RWPE2 (cell line): ENCODE measurements at regions not wholly inside any gene's neighbourhood (a gene's known extent, or its start where the extent isn't known, plus 50 kb on each side); places are given as distances from the start of the nearest gene placed in this dataset.

Source experiments
- ATAC-seq: fragments of 200-7000 bp; cut with Tn5 transposase; 3 replicates; pipeline ENCODE4 v1.9.1; 2021; ENCODE audit warnings: low read depth
- DNase-seq: peaks from one replicate; pipeline ENCODE4 v3.0.0-alpha.2; 2020; ENCODE audit warnings: low spot score
- H3K27ac ChIP-seq: fragments of 450-650 bp; 2 replicates; pipeline ENCODE4 v1.5.1; 2017; ENCODE audit warnings: mild to moderate bottlenecking; ENCODE audit not compliant: poor library complexity, severe bottlenecking
- H3K27me3 ChIP-seq: fragments of 250-450 bp; sonication (Bioruptor Pico); 2 replicates; pipeline ENCODE4 v1.5.1; 2021; ENCODE audit warnings: mild to moderate bottlenecking, moderate library complexity; ENCODE audit not compliant: insufficient read depth, poor library complexity, severe bottlenecking
- H3K36me3 ChIP-seq: fragments of 250-450 bp; sonication (Bioruptor Pico); 2 replicates; pipeline ENCODE4 v1.5.1; 2020; ENCODE audit warnings: low read depth, mild to moderate bottlenecking, moderate library complexity
- H3K4me1 ChIP-seq: fragments of 250-450 bp; sonication (Bioruptor Pico); 2 replicates; pipeline ENCODE4 v1.5.1; 2021; ENCODE audit warnings: mild to moderate bottlenecking, moderate library complexity; ENCODE audit not compliant: insufficient read depth, poor library complexity, severe bottlenecking
- H3K4me3 ChIP-seq: fragments of 250-450 bp; sonication (Bioruptor Pico); 2 replicates; pipeline ENCODE4 v1.5.1; 2021; ENCODE audit warnings: mild to moderate bottlenecking, moderate library complexity; ENCODE audit not compliant: severe bottlenecking
- H3K9me3 ChIP-seq: fragments of 250-450 bp; sonication (Bioruptor Pico); 2 replicates; pipeline ENCODE4 v1.5.1; 2021; ENCODE audit warnings: mild to moderate bottlenecking, moderate library complexity; ENCODE audit not compliant: severe bottlenecking
- TF ChIP-seq, protein P1 (sequence below): fragments of 450-650 bp; IDR thresholded peaks from one replicate; pipeline ENCODE4 v1.5.1; 2017; ENCODE audit warnings: mild to moderate bottlenecking, moderate library complexity; ENCODE audit not compliant: poor library complexity, severe bottlenecking

DNA sequence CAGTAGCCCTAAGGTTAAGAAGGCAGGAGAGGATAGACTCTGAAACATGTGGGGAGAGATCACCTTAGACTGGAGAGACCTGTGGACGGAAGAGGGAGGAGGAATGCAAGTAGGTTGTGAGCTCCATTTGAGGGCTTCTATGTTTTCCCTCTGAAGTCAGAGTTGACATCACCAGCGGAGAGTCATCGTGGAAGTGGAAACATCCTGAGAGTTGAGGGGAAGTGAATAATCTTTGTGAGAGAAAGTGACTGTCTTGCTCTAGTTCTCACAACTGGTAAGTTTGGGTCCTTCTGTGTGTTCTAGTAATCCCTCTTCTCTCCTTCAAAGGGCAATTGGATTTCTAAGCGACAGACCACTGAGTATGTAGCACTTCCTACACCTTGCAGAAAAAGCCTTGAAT, 103.6 kb upstream of the CCND2 start:
- Histone ChIP-seq H3K4me3 (no peak overlapping the region), H3K27me3 (no peaks in the 10 kb centered on the region), H3K27ac (no peak overlapping the region), H3K36me3 (no peaks in the 10 kb centered on the region), H3K9me3 (no peaks in the 10 kb centered on the region), H3K4me1 (peaks cover 3% of the 10 kb centered on the region)
- no peak for ATAC-seq
- TF ChIP-seq, protein P1, sequence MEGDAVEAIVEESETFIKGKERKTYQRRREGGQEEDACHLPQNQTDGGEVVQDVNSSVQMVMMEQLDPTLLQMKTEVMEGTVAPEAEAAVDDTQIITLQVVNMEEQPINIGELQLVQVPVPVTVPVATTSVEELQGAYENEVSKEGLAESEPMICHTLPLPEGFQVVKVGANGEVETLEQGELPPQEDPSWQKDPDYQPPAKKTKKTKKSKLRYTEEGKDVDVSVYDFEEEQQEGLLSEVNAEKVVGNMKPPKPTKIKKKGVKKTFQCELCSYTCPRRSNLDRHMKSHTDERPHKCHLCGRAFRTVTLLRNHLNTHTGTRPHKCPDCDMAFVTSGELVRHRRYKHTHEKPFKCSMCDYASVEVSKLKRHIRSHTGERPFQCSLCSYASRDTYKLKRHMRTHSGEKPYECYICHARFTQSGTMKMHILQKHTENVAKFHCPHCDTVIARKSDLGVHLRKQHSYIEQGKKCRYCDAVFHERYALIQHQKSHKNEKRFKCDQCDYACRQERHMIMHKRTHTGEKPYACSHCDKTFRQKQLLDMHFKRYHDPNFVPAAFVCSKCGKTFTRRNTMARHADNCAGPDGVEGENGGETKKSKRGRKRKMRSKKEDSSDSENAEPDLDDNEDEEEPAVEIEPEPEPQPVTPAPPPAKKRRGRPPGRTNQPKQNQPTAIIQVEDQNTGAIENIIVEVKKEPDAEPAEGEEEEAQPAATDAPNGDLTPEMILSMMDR, result no peak
- DNase-seq, result no peak

GRCh38 chr12:4169531-4169930, 104.0 kb upstream of the CCND2 start:
- Histone ChIP-seq H3K27me3 (no peaks in the 10 kb centered on the region), H3K4me3 (no peak overlapping the region), H3K9me3 (no peaks in the 10 kb centered on the region), H3K27ac (no peak overlapping the region), H3K36me3 (no peaks in the 10 kb centered on the region), H3K4me1 (peaks cover 4% of the 10 kb centered on the region)
- ATAC-seq, result no peak
- no peak for DNase-seq
- TF ChIP-seq, protein P1, result no peak

DNA sequence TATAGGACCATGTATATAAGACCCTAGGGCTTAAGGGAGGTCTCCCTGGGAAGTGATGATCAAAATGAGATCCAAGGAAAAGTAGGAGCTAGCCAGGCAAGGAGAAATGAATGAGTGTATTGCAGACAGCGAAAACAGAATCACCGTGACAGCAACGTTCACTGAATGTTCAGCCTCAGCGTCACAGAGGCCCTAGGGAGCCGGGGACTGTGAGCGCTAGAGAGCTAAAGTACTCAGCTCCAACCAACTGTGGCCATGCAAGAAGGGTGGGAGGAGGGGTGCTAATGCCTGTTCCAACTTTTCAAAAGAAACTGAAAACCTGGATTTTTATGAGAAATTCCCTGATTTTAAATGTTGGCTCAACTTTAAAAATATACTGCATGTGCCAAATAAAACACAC, 105.5 kb upstream of the CCND2 start:
- no peaks in the 10 kb centered on the region for H3K27me3 ChIP-seq
- H3K4me3 ChIP-seq, result no peak overlapping the region
- no peaks in the 10 kb centered on the region for H3K9me3 ChIP-seq
- H3K4me1 ChIP-seq, result peaks cover 4% of the 10 kb centered on the region
- no peak overlapping the region for H3K27ac ChIP-seq
- TF ChIP-seq, protein P1, result no peak
- no peak for DNase-seq
- no peaks in the 10 kb centered on the region for H3K36me3 ChIP-seq
- ATAC-seq, result no peak

DNA sequence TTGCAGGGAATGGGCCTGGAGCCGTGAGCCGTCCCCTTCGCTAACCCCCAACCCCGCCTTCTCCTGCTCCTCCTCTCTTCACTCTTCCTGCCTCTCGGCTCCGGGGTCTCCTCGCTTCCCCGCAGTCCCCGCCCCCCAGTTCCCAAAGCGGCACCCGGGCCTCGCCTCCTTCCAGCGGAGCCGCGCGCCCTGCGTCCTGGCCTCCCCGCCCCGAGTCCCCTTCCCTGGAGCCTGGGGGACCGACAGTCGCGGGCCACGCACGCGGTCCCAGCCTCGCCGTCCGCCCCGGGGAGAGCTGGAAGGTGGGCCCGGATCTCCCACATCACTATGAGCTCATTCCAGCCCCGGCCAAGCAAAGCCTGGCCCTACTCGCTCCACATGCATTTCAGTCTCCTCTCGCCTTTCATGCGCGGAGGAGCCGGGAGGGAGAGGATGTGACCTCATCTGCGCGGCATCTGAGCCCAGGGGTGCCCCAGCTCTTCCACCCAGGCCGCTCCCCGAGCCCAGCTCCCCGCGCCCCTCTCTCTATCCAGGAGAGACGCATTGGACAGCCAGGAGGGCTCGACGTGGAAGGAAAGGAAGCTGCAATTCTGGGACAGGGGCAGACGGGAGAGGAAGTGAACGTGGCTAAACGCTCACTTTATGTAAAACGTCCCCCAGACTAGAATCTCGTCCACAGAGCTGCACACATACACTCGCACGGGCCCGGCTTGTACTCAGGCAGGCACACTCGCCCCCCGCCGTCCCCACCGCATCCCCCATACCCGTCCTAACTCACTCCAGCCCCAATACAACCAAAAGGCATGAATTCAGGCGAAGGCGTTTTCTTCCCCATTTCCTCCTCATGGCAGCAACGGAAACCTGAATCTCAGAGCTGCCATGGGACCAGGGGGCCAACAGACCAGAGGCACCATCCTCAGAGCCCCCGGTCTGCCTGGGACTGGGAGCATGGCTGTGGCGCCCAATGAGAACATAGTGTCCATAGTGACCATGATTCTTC, 108.7 kb upstream of the CCND2 start:
- Histone ChIP-seq H3K4me3 (no peak overlapping the region), H3K27ac (peak overlapping the region; percentile 44), H3K27me3 (no peaks in the 10 kb centered on the region), H3K4me1 (peaks cover 4% of the 10 kb centered on the region), H3K36me3 (no peaks in the 10 kb centered on the region), H3K9me3 (peaks cover 3% of the 10 kb centered on the region)
- peak; percentile 94 for ATAC-seq
- TF ChIP-seq, protein P1, result no peak
- peak; percentile 79 for DNase-seq

DNA sequence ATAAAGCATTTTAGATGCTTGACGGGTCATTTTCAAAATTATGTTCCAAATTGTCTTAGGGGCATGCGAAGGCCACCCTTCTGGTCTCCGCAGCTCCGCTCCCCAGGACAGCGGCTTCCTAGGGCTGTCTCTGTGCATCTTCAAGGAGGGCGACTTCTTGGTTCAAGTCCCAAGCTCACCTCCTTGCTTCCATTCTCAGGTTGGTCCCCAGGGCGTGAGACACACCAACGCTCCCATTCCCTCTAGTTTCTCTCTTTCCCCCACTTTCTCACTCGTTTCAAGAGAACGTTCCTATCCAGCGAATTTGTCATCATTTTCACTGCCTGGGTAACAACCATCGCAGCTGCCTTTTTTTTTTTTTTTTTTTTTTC, 109.4 kb upstream of the CCND2 start:
- DNase-seq (no peak), ATAC-seq (no peak)
- no peak overlapping the region for H3K4me3 ChIP-seq
- peaks cover 3% of the 10 kb centered on the region for H3K9me3 ChIP-seq
- H3K4me1 ChIP-seq, result peaks cover 4% of the 10 kb centered on the region
- no peaks in the 10 kb centered on the region for H3K27me3 ChIP-seq
- no peaks in the 10 kb centered on the region for H3K36me3 ChIP-seq
- peak overlapping the region; percentile 44 for H3K27ac ChIP-seq
- TF ChIP-seq, protein P1, result no peak
